Upper lobe of left lung (tissue), 4 donors: ENCODE measurements at regions not wholly inside any gene's neighbourhood (a gene's known extent, or its start where the extent isn't known, plus 50 kb on each side); places are given as distances from the start of the nearest gene placed in this dataset.

Experiments
- CTCF ChIP-seq, 6 experiments: fragments of 450-650 bp in 4 of 6; fragments of 200-600 bp in 2 of 6; sonication (generic) in 2 of 6; IDR thresholded peaks; one replicate each; pipeline ENCODE4 v1.5.1; 2016 to 2019; ENCODE audit warnings: antibody characterized with exemption in 6 of 6
- EP300 ChIP-seq, 4 donors: sonication (generic); formaldehyde crosslinking; IDR thresholded peaks; one replicate each; pipeline ENCODE4 v1.5.1; 2017; ENCODE audit warnings: antibody characterized with exemption in 4 of 4, control low read depth in 2 of 4
- POLR2A ChIP-seq, 4 donors: fragments of 450-650 bp; IDR thresholded peaks; one replicate each; pipeline ENCODE4 v1.5.1; 2016 to 2017; ENCODE audit warnings: antibody characterized with exemption in 4 of 4, mild to moderate bottlenecking in 2 of 4
- POLR2AphosphoS5 ChIP-seq, 2 donors: sonication (generic); formaldehyde crosslinking; IDR thresholded peaks; one replicate each; pipeline ENCODE4 v1.5.1; 2017; ENCODE audit warnings: antibody characterized with exemption in 2 of 2

GRCh38 chr15:31433091-31433490 lies 106.5 kb downstream of the KLF13 start:
- TF ChIP-seq CTCF (IDR thresholded peaks at IDR 0.05) (no peak), POLR2A (IDR thresholded peaks at IDR 0.05) (no peak), POLR2AphosphoS5 (IDR thresholded peaks at IDR 0.05) (no peak), EP300 (IDR thresholded peaks at IDR 0.05) (no peak)
